ENCODE measurements at regions not wholly inside any gene's neighbourhood (a gene's known extent, or its start where the extent isn't known, plus 50 kb on each side); places are given as distances from the start of the nearest gene placed in this dataset.

DNA sequence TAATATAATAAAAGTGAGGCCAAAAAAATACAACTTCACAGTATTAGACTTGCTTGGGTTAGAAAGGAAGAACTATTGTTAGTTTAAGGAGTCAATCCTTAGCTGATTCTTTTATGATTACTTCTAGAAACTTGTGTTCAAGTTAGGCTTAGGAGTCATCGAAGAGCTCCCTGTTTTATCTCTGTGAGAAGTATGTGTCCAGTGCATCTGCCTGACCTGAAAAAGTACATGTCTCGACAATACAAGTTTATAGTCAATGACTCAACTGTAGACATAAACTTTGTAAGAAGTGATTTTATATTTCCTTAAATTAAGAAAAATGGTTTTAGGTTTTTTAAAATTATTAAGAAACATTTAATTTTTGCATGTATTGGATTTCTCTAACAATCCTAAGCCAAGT lies 571.2 kb downstream of the ZEB2 start:
- no peak for ATAC-seq (ENCODE audit: low read depth)
- no peak overlapping the region for H3K27ac ChIP-seq (ENCODE audit: low read length in 2 of 2)
- H2AFZ ChIP-seq (ENCODE audit: insufficient read depth, low read depth, low read length, poor library complexity, severe bottlenecking): no peak overlapping the region
- no peak overlapping the region for H3K4me2 ChIP-seq (replicated peaks; ENCODE audit: low read depth, low read length, poor library complexity, severe bottlenecking)
- no peaks in the 10 kb centered on the region for H4K20me1 ChIP-seq (ENCODE audit: control insufficient read depth, insufficient read depth, low read length, poor library complexity, severe bottlenecking)
- WGBS (ENCODE audit: insufficient coverage): no CpG with 5 or more reads among the region's 2 CpGs
- no peak overlapping the region for H3K9ac ChIP-seq (ENCODE audit: low read length)
- CTCF ChIA-PET: no interaction called here
- Mint-ChIP-seq H3K9me3 (ENCODE audit: insufficient read depth) (no peaks in the 10 kb centered on the region), H3K4me1 (no peaks in the 10 kb centered on the region), H3K27ac (no peak overlapping the region), H3K4me3 (no peak overlapping the region), H3K27me3 (no peaks in the 10 kb centered on the region)
- intact Hi-C loops (cut with micrococcal nuclease): no loop called here
- POLR2A ChIA-PET: no interaction called here
- no peaks in the 10 kb centered on the region for H3K9me3 ChIP-seq (ENCODE audit: control extremely low read depth in 1 of 3, control insufficient read depth in 2 of 3, insufficient read depth in 1 of 3, low read length in 2 of 3)
- DNase-seq: no peak
- H3K27me3 ChIP-seq (replicated peaks in 1 of 4; ENCODE audit: control extremely low read depth in 1 of 4, control insufficient read depth in 3 of 4, insufficient read depth in 4 of 4, low read length in 3 of 4): no peaks in the 10 kb centered on the region
- H3K4me1 ChIP-seq (ENCODE audit: control insufficient read depth in 2 of 2, insufficient read depth in 2 of 2, low read length in 2 of 2): no peaks in the 10 kb centered on the region
- no peaks in the 10 kb centered on the region for H3K79me2 ChIP-seq (ENCODE audit: control insufficient read depth, insufficient read depth, low read length)
- no peak overlapping the region for H3K4me3 ChIP-seq (ENCODE audit: control extremely low read depth in 1 of 5, extremely low read depth in 1 of 5, insufficient read depth in 1 of 5, low read depth in 2 of 5, low read length in 4 of 5)
- no peak for TF ChIP-seq EZH2 (IDR thresholded peaks at IDR 0.05; ENCODE audit: borderline replicate concordance, insufficient read depth, low read depth, low read length, poor library complexity, severe bottlenecking)
- TF ChIP-seq, protein P1, sequence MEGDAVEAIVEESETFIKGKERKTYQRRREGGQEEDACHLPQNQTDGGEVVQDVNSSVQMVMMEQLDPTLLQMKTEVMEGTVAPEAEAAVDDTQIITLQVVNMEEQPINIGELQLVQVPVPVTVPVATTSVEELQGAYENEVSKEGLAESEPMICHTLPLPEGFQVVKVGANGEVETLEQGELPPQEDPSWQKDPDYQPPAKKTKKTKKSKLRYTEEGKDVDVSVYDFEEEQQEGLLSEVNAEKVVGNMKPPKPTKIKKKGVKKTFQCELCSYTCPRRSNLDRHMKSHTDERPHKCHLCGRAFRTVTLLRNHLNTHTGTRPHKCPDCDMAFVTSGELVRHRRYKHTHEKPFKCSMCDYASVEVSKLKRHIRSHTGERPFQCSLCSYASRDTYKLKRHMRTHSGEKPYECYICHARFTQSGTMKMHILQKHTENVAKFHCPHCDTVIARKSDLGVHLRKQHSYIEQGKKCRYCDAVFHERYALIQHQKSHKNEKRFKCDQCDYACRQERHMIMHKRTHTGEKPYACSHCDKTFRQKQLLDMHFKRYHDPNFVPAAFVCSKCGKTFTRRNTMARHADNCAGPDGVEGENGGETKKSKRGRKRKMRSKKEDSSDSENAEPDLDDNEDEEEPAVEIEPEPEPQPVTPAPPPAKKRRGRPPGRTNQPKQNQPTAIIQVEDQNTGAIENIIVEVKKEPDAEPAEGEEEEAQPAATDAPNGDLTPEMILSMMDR (IDR thresholded peaks at IDR 0.05): no peak
- H3K36me3 ChIP-seq (replicated peaks in 1 of 2; ENCODE audit: control extremely low read depth in 1 of 2, control insufficient read depth in 1 of 2, extremely low read depth in 1 of 2, insufficient read depth in 2 of 2, low read length in 1 of 2): peaks cover 0 to 1% of the 10 kb centered on the region in 2 experiments

DNA sequence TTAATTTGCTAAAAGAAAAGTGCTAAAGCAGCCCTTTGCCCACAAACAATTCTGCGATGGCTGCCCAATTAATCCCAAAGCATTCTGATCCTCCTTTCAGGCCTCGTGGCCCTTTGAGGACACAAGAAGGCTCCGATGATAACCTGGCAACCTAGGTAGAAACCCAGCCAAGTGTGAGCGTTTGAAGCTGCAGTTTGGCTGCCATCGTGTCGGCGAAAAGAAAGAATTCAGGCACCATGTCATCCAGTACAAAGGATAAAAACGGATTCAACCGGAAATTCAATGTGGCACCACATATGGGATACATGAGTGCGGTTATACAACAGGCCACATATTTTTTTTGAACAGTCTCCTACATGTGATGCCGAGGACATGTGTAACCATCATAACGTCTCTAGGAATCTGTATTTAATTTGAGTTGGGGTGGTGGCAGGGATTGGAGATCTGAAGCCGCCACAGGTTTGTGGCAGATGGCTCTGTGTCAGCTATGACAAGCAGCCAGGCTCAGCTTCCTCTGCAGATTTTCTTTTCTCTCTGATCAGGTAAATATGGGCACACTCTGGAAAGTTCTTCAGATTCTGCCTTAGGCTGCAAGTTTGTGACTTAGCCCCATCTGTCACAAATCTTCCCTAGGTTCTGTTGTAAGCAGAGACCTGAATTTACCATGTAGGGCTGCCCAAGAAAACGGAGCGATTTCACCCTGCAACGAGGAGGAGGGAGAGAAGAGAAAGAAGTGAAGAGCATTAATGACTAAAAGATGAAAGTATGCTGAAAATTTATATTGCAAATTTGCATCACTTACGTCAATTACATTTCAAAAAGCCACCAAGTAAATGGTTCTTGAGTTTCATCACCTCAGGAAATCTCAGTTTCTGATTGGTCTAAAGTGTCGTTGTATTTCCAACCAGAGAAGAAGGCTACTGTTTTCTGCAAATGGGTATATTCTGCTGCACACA lies 573.2 kb downstream of the ZEB2 start:
- Mint-ChIP-seq H3K4me3 (no peak overlapping the region), H3K27me3 (no peaks in the 10 kb centered on the region), H3K27ac (no peak overlapping the region), H3K4me1 (no peaks in the 10 kb centered on the region), H3K9me3 (ENCODE audit: insufficient read depth) (no peaks in the 10 kb centered on the region)
- 97% methylated on average over 12 of the region's 18 CpGs for WGBS (ENCODE audit: insufficient coverage)
- Histone ChIP-seq H2AFZ (ENCODE audit: insufficient read depth, low read depth, low read length, poor library complexity, severe bottlenecking) (no peak overlapping the region), H3K9me3 (ENCODE audit: control extremely low read depth in 1 of 3, control insufficient read depth in 2 of 3, insufficient read depth in 1 of 3, low read length in 2 of 3) (no peaks in the 10 kb centered on the region), H3K9ac (ENCODE audit: low read length) (no peak overlapping the region), H4K20me1 (ENCODE audit: control insufficient read depth, insufficient read depth, low read length, poor library complexity, severe bottlenecking) (no peaks in the 10 kb centered on the region), H3K27me3 (replicated peaks in 1 of 4; ENCODE audit: control extremely low read depth in 1 of 4, control insufficient read depth in 3 of 4, insufficient read depth in 4 of 4, low read length in 3 of 4) (no peaks in the 10 kb centered on the region), H3K4me3 (ENCODE audit: control extremely low read depth in 1 of 5, extremely low read depth in 1 of 5, insufficient read depth in 1 of 5, low read depth in 2 of 5, low read length in 4 of 5) (no peak overlapping the region), H3K36me3 (replicated peaks in 1 of 2; ENCODE audit: control extremely low read depth in 1 of 2, control insufficient read depth in 1 of 2, extremely low read depth in 1 of 2, insufficient read depth in 2 of 2, low read length in 1 of 2) (peaks cover 0 to 1% of the 10 kb centered on the region in 2 experiments), H3K79me2 (ENCODE audit: control insufficient read depth, insufficient read depth, low read length) (no peaks in the 10 kb centered on the region), H3K4me1 (ENCODE audit: control insufficient read depth in 2 of 2, insufficient read depth in 2 of 2, low read length in 2 of 2) (no peaks in the 10 kb centered on the region), H3K27ac (ENCODE audit: low read length in 2 of 2) (no peak overlapping the region), H3K4me2 (replicated peaks; ENCODE audit: low read depth, low read length, poor library complexity, severe bottlenecking) (no peak overlapping the region)
- POLR2A ChIA-PET: no interaction called here
- ATAC-seq (ENCODE audit: low read depth) (no peak), DNase-seq (no peak)
- CTCF ChIA-PET: no interaction called here
- intact Hi-C loops (cut with micrococcal nuclease): no loop called here
- no peak for TF ChIP-seq EZH2 (IDR thresholded peaks at IDR 0.05; ENCODE audit: borderline replicate concordance, insufficient read depth, low read depth, low read length, poor library complexity, severe bottlenecking)
- TF ChIP-seq, protein P1 (IDR thresholded peaks at IDR 0.05): no peak
